Cardiac septum (tissue), 1 donor: ENCODE measurements at regions not wholly inside any gene's neighbourhood (a gene's known extent, or its start where the extent isn't known, plus 50 kb on each side); places are given as distances from the start of the nearest gene placed in this dataset.

Experiments used
- DNase-seq: peaks from one replicate; pipeline ENCODE4 v3.0.0-alpha.2; 2020; ENCODE audit warnings: low spot score
- intact Hi-C: fragments of 100-400 bp; cut with DNase I; formaldehyde crosslinking; loops from one replicate; pipeline ENCODE4 v1.14.0; 2022
- donor health status: DM: no; HTN: no; CAD: no.

DNA sequence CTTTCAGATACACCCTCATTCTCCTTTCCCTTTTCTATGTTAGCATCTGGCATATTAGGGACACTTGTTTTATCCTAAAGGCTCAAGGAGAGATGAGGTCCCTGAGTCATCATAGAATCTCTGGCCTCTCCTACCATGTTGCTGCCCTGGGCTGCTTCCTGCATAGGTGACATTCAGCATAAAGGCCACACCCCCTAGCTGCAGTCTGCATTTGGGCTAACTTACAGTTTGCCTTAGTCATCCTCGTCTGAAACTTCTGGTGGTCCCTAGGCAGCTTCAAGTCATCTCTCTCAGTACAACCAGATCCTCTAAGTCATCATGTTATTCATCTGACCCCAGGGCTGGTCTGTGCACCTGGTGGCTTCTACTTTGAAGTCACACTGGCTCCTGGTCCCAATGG is 982.7 kb upstream of the NR2F2 start:
- intact Hi-C loops, result no loop called here

DNA sequence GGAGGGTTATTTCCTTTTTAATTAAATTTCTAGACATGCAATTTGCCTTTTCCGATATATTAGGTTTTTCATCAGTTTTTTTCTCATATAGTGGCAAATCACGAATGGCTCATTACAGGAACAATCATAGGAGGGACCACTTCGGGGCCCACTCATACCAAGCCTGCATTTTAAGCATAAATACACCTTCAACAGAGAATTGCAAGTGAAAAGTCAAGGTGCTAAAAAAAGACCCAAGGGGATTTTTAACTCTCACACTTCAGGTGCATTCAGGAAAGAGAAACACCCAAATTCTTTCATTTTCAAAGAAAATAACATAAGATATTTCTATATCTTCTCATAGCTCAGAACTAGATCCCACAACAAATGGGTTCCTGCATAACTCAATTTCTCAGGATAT is 979.6 kb upstream of the NR2F2 start:
- no peak for DNase-seq
- intact Hi-C loops, result no loop called here

More for the DNA sequence above, 982.7 kb upstream of the NR2F2 start:
- no peak for DNase-seq

DNA sequence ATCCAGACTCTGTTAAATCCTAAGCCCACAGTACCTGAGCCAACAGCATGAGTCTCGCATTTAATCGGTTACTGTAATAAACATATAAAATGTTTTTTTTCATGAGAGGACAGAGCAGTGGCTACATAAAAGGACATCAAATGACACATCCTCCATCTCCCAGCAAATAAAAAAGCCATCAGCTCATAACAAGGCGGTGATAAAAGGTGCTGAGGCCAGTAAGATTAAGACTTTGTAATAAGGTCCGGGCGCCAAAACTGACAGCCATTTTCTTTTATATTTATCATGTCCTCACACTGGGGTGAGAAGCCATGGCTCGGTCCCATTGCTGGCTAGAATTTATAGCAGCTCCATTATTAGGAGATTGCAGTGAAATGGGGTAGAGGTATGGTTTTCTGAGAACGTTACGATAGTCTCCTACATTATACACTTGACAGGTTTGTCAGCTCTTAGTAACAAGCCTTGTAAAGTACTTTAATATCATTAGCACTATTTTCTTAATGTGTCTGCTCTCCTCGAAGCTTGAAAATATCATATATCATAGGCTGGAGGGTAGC is 977.8 kb upstream of the NR2F2 start:
- intact Hi-C loops, result no loop called here
- no peak for DNase-seq

DNA sequence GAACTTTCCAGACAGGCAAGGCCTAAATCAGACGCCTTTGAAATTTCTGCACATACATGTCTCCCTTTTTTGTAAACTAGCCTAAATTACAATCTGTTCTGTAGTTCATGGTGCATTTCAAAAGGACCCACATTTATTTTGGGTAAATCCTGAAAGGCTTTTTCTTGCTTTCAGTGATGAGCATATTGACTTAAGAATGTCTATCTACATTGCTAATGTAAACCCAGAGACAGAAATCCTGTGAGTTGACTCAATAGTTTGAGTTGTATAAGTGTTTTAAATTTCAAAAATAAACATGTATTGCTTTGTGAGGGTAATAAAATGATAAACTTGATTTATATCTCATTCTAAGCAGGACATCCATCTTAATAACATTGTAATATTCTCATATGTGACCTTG is 977.0 kb upstream of the NR2F2 start:
- no peak for DNase-seq
- intact Hi-C loops, result no loop called here

GRCh38 chr15:95359966-95360365 is 970.5 kb upstream of the NR2F2 start:
- intact Hi-C loops, result no loop called here
- no peak for DNase-seq

GRCh38 chr15:95362306-95362705 is 968.2 kb upstream of the NR2F2 start:
- intact Hi-C loops, result no loop called here

GRCh38 chr15:95363646-95364045 is 966.9 kb upstream of the NR2F2 start:
- DNase-seq, result no peak
- intact Hi-C loops, result no loop called here

More at GRCh38 chr15:95362306-95362705, 968.2 kb upstream of the NR2F2 start:
- no peak for DNase-seq

- DNase-seq, result no peak
- intact Hi-C loops, result no loop called here
Observed at GRCh38 chr15:95365511-95366107, 964.9 kb upstream of the NR2F2 start.

- intact Hi-C loops, result no loop called here
- no peak for DNase-seq
Observed at GRCh38 chr15:95368191-95368590, 962.3 kb upstream of the NR2F2 start.

DNA sequence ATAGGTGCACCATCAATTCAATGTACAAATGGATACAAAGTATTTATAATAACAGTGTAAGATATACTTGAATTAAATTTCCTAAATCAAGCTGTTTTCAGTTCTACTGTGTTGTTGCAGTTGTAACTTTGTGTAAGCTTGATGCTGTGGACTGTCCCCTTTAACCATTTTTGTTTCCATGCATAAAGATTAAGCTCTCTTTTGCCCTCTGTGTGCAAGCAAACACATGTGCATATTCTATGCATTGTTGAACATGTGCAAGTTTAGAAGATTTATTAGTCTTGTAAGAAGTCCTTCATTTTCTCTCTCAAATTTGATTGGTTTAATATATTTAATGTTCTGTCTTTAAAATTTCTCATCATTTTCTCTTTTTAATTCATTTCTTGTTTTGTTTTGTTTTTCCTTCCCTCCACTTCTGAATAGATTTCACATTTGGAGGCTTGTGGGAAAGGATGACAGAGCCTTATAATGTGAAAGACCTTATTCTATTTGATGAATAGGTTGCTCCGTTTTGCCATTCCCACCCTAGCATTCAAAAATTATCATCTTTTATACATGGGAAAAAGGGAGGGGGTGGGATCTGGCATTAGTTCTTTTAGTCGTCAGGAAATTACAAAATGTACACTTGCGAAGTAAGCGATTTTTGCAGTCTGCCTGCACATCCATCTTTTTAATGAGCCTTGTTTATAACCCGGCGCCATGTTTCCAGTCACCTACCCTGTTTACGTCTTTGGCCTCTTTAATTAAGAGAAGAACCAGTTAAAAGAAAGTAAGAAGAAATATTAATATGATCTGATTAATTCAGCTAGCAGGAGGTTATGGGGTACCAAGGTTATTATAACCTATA is 961.5 kb upstream of the NR2F2 start:
- no peak for DNase-seq
- intact Hi-C loops, result no loop called here

DNA sequence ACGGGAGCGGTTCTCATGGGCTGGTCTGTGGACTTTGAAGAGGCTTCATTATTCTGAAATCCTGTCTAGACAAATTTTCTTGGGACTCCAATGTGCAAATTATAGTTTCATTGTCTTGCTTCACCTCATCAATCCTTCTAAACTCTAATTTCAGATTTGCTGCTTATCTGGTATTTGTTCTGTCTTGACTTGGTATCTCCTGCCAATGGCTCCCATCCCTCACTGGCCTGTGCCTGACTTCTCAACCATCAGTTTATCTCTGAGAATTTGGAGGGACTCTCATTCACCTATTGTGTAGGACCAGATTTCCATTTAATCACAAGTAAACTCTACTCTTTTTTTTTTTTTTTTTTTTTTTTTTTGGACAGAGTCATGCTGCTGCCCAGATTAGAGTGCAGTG is 960.2 kb upstream of the NR2F2 start:
- DNase-seq, result no peak
- intact Hi-C loops, result no loop called here

DNA sequence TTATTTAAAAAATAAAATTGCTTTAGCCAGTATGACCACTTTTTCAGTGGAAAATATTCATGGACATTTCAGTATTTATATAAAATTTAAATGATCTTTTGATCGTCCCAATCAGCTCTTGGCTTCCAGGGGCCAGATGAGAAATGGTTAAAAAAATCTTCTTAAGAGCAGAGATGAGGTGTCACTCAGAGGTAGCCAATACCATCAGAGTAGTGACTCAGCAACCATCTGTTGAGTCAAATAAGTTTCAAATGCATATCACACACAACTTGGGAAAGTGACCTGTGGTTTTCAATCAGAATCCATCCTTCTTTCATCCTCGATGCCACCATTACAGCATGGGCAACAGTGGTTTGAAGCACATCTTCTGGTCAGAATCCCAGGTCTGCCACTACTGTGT is 958.8 kb upstream of the NR2F2 start:
- DNase-seq, result no peak
- intact Hi-C loops, result no loop called here

GRCh38 chr15:95375281-95375680 is 955.2 kb upstream of the NR2F2 start:
- no peak for DNase-seq
- intact Hi-C loops, result no loop called here

DNA sequence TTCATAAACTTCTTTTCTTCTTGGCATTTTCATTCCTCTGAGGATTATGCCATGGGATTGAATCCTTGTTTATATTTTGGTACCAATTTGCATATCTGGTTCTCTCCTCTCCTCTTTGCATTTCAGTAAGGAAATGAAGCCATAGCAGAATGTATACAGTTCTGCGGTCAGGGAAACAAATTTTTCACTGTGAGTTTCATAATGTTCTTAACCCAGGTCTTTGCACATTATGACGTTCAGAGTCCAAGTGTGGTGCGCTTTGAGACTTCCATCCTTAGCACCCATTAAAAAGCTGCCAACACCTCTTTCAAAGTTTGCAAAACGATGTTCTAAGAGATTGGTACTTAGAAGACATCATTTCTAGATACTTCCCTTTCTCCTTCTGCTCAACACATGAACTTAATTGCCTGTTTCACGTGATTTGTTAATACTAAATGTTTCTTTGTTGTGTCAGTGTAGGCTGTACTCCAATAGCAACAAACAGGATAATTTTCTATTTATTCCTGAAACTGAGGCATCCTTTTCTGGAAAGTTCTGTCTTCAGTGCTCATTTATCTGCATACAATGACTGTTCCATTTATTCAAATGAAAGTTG is 953.1 kb upstream of the NR2F2 start:
- DNase-seq, result no peak
- intact Hi-C loops, result no loop called here

- intact Hi-C loops, result no loop called here
Observed at GRCh38 chr15:95394186-95395067, 936.1 kb upstream of the NR2F2 start.

GRCh38 chr15:95400428-95400827 is 930.1 kb upstream of the NR2F2 start:
- no peak for DNase-seq
- intact Hi-C loops, result no loop called here

More at GRCh38 chr15:95394186-95395067, 936.1 kb upstream of the NR2F2 start:
- DNase-seq, result no peak

- DNase-seq, result no peak
- intact Hi-C loops, result no loop called here
Observed at GRCh38 chr15:95401587-95401986, 928.9 kb upstream of the NR2F2 start.

- DNase-seq, result no peak
- intact Hi-C loops, result no loop called here
Observed at GRCh38 chr15:95405447-95405846, 925.1 kb upstream of the NR2F2 start.

DNA sequence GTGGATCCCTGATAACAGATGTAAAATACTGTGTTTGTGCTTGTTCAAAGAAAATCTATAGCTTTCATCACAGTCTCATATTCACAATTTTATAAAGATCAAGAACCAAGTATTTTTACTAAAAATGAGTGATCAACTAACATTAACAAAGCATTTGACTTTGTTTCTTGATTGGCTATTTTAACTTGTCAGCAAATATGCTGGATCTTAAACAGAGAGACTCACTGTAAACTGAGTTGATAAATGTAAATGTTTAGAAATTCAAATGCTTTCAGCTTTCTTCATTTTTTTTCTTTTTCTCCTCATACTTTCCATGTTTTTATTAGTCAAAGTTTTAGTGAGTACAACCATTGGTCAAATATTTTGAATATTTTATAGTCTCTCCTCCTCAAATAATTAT is 923.0 kb upstream of the NR2F2 start:
- intact Hi-C loops, result no loop called here
- DNase-seq, result no peak

- no peak for DNase-seq
- intact Hi-C loops, result no loop called here
Observed at GRCh38 chr15:95409211-95409610, 921.3 kb upstream of the NR2F2 start.
